ENCODE measurements at regions not wholly inside any gene's neighbourhood (a gene's known extent, or its start where the extent isn't known, plus 50 kb on each side); places are given as distances from the start of the nearest gene placed in this dataset.

GRCh38 chr16:49923411-49923810, 67.5 kb upstream of the ZNF423 start:
- ChIA-PET CTCF (ENCODE audit: low intra/inter-chr PET ratio, low total read pairs) (no interaction called here), POLR2A (no interaction called here)
- Histone ChIP-seq H3K9ac (ENCODE audit: insufficient read depth, low read depth, low read length) (no peak overlapping the region), H3K9me3 (ENCODE audit: low read length) (no peaks in the 10 kb centered on the region), H3K36me3 (replicated peaks in 1 of 2; ENCODE audit: control insufficient read depth in 1 of 2, insufficient read depth in 2 of 2, low read length in 2 of 2) (no peaks in the 10 kb centered on the region), H3K79me2 (ENCODE audit: insufficient read depth, low read length) (no peaks in the 10 kb centered on the region), H2AFZ (ENCODE audit: low read length) (no peak overlapping the region), H3K27ac (ENCODE audit: extremely low read length, insufficient read depth, low read length) (no peak overlapping the region), H4K20me1 (ENCODE audit: insufficient read depth, low read length) (no peaks in the 10 kb centered on the region), H3K4me1 (ENCODE audit: insufficient read depth, low read length) (no peaks in the 10 kb centered on the region), H3K27me3 (ENCODE audit: control insufficient read depth in 1 of 2, insufficient read depth in 2 of 2, low read length in 2 of 2) (peaks cover 3 to 23% of the 10 kb centered on the region in 2 experiments; a peak in 4 of 5 replicates), H3K4me2 (ENCODE audit: low read depth, low read length) (no peak overlapping the region), H3K4me3 (replicated peaks in 1 of 3; ENCODE audit: insufficient read depth in 1 of 3, low read depth in 2 of 3, low read length in 3 of 3) (no peak overlapping the region)
- no peak for DNase-seq (ENCODE audit: low spot score)
- intact Hi-C loops (cut with micrococcal nuclease; ENCODE audit: unreplicated experiment) (loop anchor here (5.0 kb wide), 3 partner anchors 66 to 431 kb away; partner anchors contain the start of gene ZNF423), in situ Hi-C loops (cut with HindIII; ENCODE audit: extremely low pct_ligation_motif_present, low pct_unique_long_range_greater_than_20kb) (loop anchor here (5.0 to 10.0 kb wide), 3 partner anchors 316 to 509 kb away; no protein-coding TSS in a partner anchor)
- FAIRE-seq = no peak
- TF ChIP-seq TEAD3 (CRISPR knock-in tag; optimal IDR thresholded peaks at IDR 0.05; ENCODE audit: borderline replicate concordance) (no peak), FOSL2 (CRISPR knock-in tag; IDR thresholded peaks at IDR 0.05) (no peak), ZNF576 (CRISPR knock-in tag; IDR thresholded peaks at IDR 0.05) (no peak), FOXM1 (CRISPR knock-in tag; IDR thresholded peaks at IDR 0.05) (no peak), ZNF503 (CRISPR knock-in tag; IDR thresholded peaks at IDR 0.05) (no peak), MED1 (CRISPR knock-in tag; IDR thresholded peaks at IDR 0.05) (no peak), HNRNPUL1 (IDR thresholded peaks at IDR 0.05; ENCODE audit: low read depth, low read length) (no peak), RFXANK (CRISPR knock-in tag; IDR thresholded peaks at IDR 0.05) (no peak), ELF4 (CRISPR knock-in tag; IDR thresholded peaks at IDR 0.05; ENCODE audit: borderline replicate concordance) (no peak), ZNF431 (CRISPR knock-in tag; IDR thresholded peaks at IDR 0.05; ENCODE audit: borderline replicate concordance, low read depth) (no peak), BRCA1 (CRISPR knock-in tag; IDR thresholded peaks at IDR 0.05) (no peak), ZNF691 (CRISPR knock-in tag; IDR thresholded peaks at IDR 0.05; ENCODE audit: borderline replicate concordance, low read depth) (no peak), SIX1 (CRISPR knock-in tag; IDR thresholded peaks at IDR 0.05; ENCODE audit: borderline replicate concordance) (no peak), ZNF629 (CRISPR knock-in tag; conservative IDR thresholded peaks at IDR 0.05) (no peak), ZNF878 (CRISPR knock-in tag; IDR thresholded peaks at IDR 0.05) (no peak), SSRP1 (CRISPR knock-in tag; IDR thresholded peaks at IDR 0.05) (no peak)
- TF ChIP-seq, protein P1, sequence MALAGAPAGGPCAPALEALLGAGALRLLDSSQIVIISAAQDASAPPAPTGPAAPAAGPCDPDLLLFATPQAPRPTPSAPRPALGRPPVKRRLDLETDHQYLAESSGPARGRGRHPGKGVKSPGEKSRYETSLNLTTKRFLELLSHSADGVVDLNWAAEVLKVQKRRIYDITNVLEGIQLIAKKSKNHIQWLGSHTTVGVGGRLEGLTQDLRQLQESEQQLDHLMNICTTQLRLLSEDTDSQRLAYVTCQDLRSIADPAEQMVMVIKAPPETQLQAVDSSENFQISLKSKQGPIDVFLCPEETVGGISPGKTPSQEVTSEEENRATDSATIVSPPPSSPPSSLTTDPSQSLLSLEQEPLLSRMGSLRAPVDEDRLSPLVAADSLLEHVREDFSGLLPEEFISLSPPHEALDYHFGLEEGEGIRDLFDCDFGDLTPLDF (CRISPR knock-in tag; IDR thresholded peaks at IDR 0.05) = no peak
- TF ChIP-seq, protein P2, sequence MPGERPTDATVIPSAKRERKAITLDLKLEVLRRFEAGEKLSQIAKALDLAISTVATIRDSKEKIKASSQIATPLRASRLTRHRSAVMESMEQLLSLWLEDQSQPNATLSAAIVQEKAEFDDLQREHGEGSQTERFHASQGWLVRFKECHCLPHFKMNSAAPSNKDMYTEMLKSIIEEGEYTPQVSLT (CRISPR knock-in tag; IDR thresholded peaks at IDR 0.05; ENCODE audit: borderline replicate concordance, low read depth) = no peak
- 34% methylated on average over 12 of the region's 12 CpGs for WGBS (ENCODE audit: low lambda C conversion rate)
- no TSS peak for BruUV-seq (replicated peaks)
- no peak for ATAC-seq
